ENCODE measurements at regions not wholly inside any gene's neighbourhood (a gene's known extent, or its start where the extent isn't known, plus 50 kb on each side); places are given as distances from the start of the nearest gene placed in this dataset.

DNA sequence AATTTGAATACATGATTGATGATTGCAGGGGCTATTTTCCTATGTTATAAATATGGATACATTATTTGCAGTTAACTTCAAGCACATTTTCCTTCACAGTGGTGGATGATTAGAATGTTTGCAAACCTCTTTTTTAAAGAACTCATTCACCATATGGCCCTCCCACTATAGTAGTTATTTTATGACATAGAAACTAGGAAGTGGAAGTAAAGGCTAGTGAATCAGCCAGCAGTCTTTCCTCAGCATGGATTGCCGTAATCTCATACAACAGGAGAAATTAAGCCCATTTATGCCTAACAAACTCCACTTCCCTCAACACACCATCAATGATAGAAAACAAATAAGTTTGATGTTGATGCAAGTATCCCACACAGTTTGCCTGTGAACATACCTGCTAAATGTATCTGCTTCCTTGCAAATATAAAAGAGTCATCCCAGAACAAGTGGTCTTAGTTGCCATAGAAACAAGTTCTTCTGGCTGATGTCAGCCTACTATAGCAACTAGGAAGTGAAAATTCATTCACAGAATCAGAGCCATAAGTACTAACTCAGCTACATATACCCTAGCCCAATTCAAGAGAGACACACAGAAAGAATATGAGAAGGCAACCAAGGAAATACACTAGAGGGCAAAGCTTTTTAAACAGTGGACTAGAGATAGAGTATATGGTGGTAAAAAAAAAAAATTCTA is 100.9 kb upstream of the RADX start:
- Histone ChIP-seq H3K4me1 (no peaks in the 10 kb centered on the region), H3K9me3 (no peaks in the 10 kb centered on the region), H3K27me3 (peaks cover 0 to 5% (median 0%) of the 10 kb centered on the region in 3 donors), H3K36me3 (no peaks in the 10 kb centered on the region), H3K4me3 (no peak overlapping the region), H3K27ac (no peak overlapping the region)
- DNase-seq (no peak), ATAC-seq (no peak)
- intact Hi-C loops (cut with DNase I; ENCODE audit: low total_unique reads), result no loop called here
- in situ Hi-C loops (cut with MboI; ENCODE audit: low sequenced_read_pairs in 4 of 4), result no loop called here
- TF ChIP-seq, protein P1, sequence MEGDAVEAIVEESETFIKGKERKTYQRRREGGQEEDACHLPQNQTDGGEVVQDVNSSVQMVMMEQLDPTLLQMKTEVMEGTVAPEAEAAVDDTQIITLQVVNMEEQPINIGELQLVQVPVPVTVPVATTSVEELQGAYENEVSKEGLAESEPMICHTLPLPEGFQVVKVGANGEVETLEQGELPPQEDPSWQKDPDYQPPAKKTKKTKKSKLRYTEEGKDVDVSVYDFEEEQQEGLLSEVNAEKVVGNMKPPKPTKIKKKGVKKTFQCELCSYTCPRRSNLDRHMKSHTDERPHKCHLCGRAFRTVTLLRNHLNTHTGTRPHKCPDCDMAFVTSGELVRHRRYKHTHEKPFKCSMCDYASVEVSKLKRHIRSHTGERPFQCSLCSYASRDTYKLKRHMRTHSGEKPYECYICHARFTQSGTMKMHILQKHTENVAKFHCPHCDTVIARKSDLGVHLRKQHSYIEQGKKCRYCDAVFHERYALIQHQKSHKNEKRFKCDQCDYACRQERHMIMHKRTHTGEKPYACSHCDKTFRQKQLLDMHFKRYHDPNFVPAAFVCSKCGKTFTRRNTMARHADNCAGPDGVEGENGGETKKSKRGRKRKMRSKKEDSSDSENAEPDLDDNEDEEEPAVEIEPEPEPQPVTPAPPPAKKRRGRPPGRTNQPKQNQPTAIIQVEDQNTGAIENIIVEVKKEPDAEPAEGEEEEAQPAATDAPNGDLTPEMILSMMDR (IDR thresholded peaks at IDR 0.05 in 4 of 5, conservative IDR thresholded peaks at IDR 0.05 in 1 of 5), result no peak
- no peak for TF ChIP-seq POLR2A (IDR thresholded peaks at IDR 0.05)
